Heart right ventricle (tissue), 16 donors: ENCODE measurements at regions not wholly inside any gene's neighbourhood (a gene's known extent, or its start where the extent isn't known, plus 50 kb on each side); places are given as distances from the start of the nearest gene placed in this dataset.

Source experiments
- ATAC-seq, 8 donors: fragments of 200-7000 bp; cut with Tn5 transposase; one replicate each; pipeline ENCODE4 v1.9.1; 2020; ENCODE audit warnings: mild to moderate bottlenecking in 8 of 8, moderate library complexity in 8 of 8, moderate number of reproducible peaks in 1 of 8
- DNase-seq, 2 donors: peaks; one replicate each; pipeline ENCODE4 v3.0.0-alpha.2; 2020
- H3K27ac ChIP-seq, 10 donors: fragments of 200-600 bp; sonication (generic) in 2 of 10; one replicate each; pipeline versions ENCODE4 v1.5.0 to v1.8.0; 2020 to 2022; ENCODE audit warnings: mild to moderate bottlenecking in 3 of 10
- H3K27me3 ChIP-seq, 7 donors: fragments of 200-600 bp; one replicate each; pipeline ENCODE4 v1.8.0; 2021 to 2022; ENCODE audit warnings: mild to moderate bottlenecking in 2 of 7
- H3K36me3 ChIP-seq, 9 donors: fragments of 200-600 bp; sonication (generic) in 1 of 9; one replicate each; pipeline versions ENCODE4 v1.5.0 to v1.8.0; 2020 to 2022; ENCODE audit warnings: mild to moderate bottlenecking in 2 of 9
- H3K4me1 ChIP-seq, 9 donors: fragments of 200-600 bp; sonication (generic) in 1 of 9; one replicate each; pipeline versions ENCODE4 v1.5.0 to v1.8.0; 2020 to 2022; ENCODE audit warnings: mild to moderate bottlenecking in 4 of 9
- H3K4me3 ChIP-seq, 10 donors: fragments of 200-600 bp; sonication (generic) in 2 of 10; one replicate each; pipeline versions ENCODE4 v1.5.0 to v1.8.0; 2020 to 2022; ENCODE audit warnings: mild to moderate bottlenecking in 7 of 10, moderate library complexity in 2 of 10
- H3K9me3 ChIP-seq, 11 donors: fragments of 200-600 bp in 10 of 11; sonication (generic) in 2 of 11; one replicate each; pipeline versions ENCODE4 v1.5.0 to v1.8.0; 2013 to 2022; ENCODE audit warnings: mild to moderate bottlenecking in 2 of 11, control low read depth in 1 of 11, moderate library complexity in 1 of 11
- WGBS, 2 donors: extraction: QIAGEN DNeasy Blood & Tissue Kit; methylation state at CpG; one replicate each; pipeline ENCODE4 v1.1.7; 2013; ENCODE audit warnings: inconsistent platforms in 1 of 2; 5-methylcytosine and 5-hydroxymethylcytosine counted together
- intact Hi-C, 10 donors: fragments of 100-400 bp; cut with DNase I; formaldehyde crosslinking; loops; one replicate each; pipeline versions ENCODE4 v1.11.1 to v1.14.2; 2022
- TF ChIP-seq, protein P1 (sequence below), 9 donors: fragments of 200-600 bp; sonication (generic) in 2 of 9; IDR thresholded peaks; one replicate each; pipeline versions ENCODE4 v1.5.0 to v1.8.0; 2021 to 2022; ENCODE audit warnings: antibody characterized with exemption in 9 of 9, mild to moderate bottlenecking in 5 of 9, moderate library complexity in 1 of 9
- donor health status: Arrhythmogenic right ventricular cardiomyopathy.
- donor health status: ischemic (EF 13 %, LVEDD 7.1; RV severe dilation, severe dysfunction).
- donor health status: healthy with polysubstance abuse.
- donor health status: DM: no; HTN: yes; CAD: no.
- donor health status: DM: no; HTN: no; CAD: no.
- donor health status: ischemic (EF 25% LVEDD 6.9; RV normal size, moderate dysfunction).
- donor health status: ischemic (EF 25% LVEDD 5.7; RV mildly dilated, moderate dysfunction).
- donor health status: healthy.
- donor health status: DM: yes; HTN: yes; CAD: no.
- donor health status: Ischemic cardiomyopathy.
- donor health status: ischemic (EF 35%, LVEDD 5.7; RV mildly dilated, moderate dysfunction).
- donor health status: nonischemic (EF 11% LVEDD 7.7; RV severe dilation, severe dysfunction).
- donor health status: DM: yes; HTN: yes; CAD: no.
- donor health status: PGD.
- donor health status: ischemic (EF 29% LVEDD 5.4; RV normal size, mild dysfunction).
- donor health status: nonischemic (EF 23%, LVEDD 6.1; RV moderate dilation, normal function).

DNA sequence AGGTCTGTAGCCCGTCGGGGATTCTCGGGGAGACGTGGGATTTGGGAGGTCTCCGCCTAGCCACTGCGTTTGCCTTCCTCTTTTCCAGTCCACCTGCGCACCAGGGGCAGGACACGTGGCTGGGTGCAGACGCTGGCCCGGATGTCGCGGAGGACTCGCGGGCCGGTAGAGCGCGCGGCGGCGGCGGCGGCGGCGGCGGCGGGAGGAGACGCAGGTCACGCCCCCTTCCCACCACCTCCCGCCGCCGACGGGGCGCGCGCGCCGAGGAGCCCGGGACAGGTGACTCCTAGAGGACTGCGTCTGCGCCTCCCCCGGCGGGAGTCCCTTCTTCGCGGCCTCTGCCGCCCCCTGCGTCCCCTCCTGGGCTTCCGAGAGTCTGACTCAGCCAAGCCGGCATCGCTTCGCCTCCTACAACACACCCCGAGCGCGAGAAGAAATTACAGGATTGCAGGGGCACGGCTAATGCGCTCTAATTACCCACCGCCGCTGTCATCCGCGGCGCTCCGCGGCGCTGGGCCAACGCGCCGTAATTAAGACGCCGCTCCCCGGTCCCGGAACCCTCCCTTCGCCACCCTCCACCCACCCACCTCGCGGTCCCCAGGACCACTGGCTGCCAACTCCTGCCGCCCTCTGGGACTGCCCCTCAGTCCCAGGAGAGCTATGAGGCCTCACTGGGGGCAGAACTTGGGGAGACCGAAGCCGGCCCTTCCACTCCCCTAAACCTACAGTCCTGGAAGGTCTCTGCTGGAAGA is 124.5 kb downstream of the MRPL14 start:
- peaks cover 8 to 64% (median 25%) of the 10 kb centered on the region in 9 donors for H3K4me1 ChIP-seq
- WGBS, 2 donors: 5 to 6% methylated on average over 65 to 76 of the region's 76 CpGs
- TF ChIP-seq, protein P1, sequence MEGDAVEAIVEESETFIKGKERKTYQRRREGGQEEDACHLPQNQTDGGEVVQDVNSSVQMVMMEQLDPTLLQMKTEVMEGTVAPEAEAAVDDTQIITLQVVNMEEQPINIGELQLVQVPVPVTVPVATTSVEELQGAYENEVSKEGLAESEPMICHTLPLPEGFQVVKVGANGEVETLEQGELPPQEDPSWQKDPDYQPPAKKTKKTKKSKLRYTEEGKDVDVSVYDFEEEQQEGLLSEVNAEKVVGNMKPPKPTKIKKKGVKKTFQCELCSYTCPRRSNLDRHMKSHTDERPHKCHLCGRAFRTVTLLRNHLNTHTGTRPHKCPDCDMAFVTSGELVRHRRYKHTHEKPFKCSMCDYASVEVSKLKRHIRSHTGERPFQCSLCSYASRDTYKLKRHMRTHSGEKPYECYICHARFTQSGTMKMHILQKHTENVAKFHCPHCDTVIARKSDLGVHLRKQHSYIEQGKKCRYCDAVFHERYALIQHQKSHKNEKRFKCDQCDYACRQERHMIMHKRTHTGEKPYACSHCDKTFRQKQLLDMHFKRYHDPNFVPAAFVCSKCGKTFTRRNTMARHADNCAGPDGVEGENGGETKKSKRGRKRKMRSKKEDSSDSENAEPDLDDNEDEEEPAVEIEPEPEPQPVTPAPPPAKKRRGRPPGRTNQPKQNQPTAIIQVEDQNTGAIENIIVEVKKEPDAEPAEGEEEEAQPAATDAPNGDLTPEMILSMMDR (IDR thresholded peaks at IDR 0.05): peak in 4 of 9 donors; percentile 21 to 43 (median 34)
- intact Hi-C loops: loop anchor here in 3 of 10 donors (5.0 kb wide), 3 partner anchors 60 to 230 kb away; partner anchors contain the start of gene VEGFA (in 2 of the 3)
- ATAC-seq: peak; percentile 15 to 59 (median 36)
- H3K4me3 ChIP-seq: peak overlapping the region; percentile 6 to 45 (median 40)
- no peaks in the 10 kb centered on the region for H3K36me3 ChIP-seq
- peak; percentile 44 to 64 for DNase-seq
- peak overlapping the region in 9 of 10 donors; percentile 53 to 95 (median 90) for H3K27ac ChIP-seq
- H3K27me3 ChIP-seq: peaks cover 0 to 75% (median 27%) of the 10 kb centered on the region in 7 donors
- no peaks in the 10 kb centered on the region for H3K9me3 ChIP-seq

DNA sequence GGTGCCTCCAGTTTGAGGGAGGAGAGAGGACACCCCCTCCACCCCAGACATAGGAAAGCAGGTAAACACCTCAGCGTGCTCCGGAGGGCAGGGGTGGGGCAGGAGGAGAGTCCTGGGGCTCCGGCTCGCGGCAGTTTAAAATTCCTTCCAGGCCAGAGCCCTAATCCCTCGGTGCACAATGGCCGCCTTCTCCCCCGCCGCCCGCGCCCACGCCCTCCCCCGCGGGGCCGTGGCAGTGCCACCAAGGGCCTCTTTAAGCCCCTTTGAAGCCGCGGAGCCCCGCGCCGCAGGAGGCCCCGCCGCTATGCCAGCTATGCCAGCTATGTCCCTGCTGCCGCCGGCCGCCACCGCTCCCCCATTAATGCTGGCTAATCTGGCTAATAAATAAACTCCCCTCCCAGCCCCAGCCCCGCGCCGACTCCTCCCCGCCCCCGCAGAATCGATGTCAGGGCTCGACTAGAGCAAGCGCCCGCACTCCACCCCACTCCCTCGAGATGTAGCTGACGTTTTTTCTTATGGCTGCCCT is 125.1 kb downstream of the MRPL14 start:
- Histone ChIP-seq H3K9me3 (no peaks in the 10 kb centered on the region), H3K4me1 (peaks cover 8 to 60% (median 25%) of the 10 kb centered on the region in 9 donors), H3K36me3 (no peaks in the 10 kb centered on the region), H3K4me3 (peak overlapping the region; percentile 6 to 45 (median 40)), H3K27me3 (peaks cover 0 to 75% (median 27%) of the 10 kb centered on the region in 7 donors), H3K27ac (peak overlapping the region in 8 of 10 donors; percentile 53 to 95 (median 90))
- TF ChIP-seq, protein P1 (IDR thresholded peaks at IDR 0.05): no peak
- WGBS, 2 donors: 4 to 5% methylated on average over 31 to 37 of the region's 37 CpGs
- DNase-seq (no peak), ATAC-seq (peak in 2 of 8 donors; percentile 0 to 4)
- intact Hi-C loops: loop anchor here in 3 of 10 donors (5.0 kb wide), 3 partner anchors 60 to 230 kb away; partner anchors contain the start of gene VEGFA (in 2 of the 3)

DNA sequence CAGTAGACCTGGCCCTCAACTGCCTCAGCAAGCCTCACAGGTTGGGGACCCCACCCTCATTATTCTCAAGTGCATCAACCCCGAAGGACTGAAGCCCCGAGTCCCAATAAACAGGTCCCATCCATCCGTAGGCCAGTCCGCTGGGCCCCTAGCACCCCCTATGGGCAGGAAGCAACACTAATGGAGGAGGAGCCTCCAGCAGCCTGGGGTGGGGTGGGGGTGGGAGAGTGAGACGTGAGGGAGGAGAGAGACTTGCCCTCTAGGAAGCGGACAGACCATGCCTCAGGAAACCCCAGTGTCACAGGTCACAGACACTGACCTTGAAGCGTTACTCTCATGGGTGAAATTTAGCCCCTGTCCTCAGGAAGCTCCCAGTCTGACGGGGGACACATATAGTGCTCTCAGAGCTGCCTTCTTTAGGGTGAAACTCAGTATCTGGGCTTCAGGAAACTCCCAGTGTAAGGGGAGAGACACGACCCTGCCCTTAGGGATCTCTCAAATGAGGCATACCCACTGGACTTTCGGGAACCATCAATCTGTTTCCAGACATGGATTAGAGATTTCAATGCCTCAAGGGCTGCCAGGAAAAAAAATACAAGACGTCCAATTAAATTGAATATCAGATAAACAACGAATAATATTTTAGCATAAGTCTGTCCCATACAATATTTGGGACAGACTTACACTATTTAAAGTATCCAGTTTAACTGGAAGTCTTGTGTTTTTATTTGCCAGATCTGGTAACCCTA is 125.8 kb downstream of the MRPL14 start:
- 48 to 53% methylated on average over 12 of the region's 12 CpGs for WGBS, 2 donors
- peak overlapping the region in 7 of 10 donors; percentile 44 to 95 (median 90) for H3K27ac ChIP-seq
- H3K4me1 ChIP-seq: peaks cover 8 to 54% (median 25%) of the 10 kb centered on the region in 9 donors
- peak overlapping the region in 3 of 10 donors; percentile 41 to 42 (median 41) for H3K4me3 ChIP-seq
- H3K27me3 ChIP-seq: peaks cover 0 to 74% (median 27%) of the 10 kb centered on the region in 7 donors
- ATAC-seq (no peak), DNase-seq (no peak)
- TF ChIP-seq, protein P1 (IDR thresholded peaks at IDR 0.05): peak in 6 of 9 donors; percentile 24 to 43 (median 36)
- H3K36me3 ChIP-seq: no peaks in the 10 kb centered on the region
- no peaks in the 10 kb centered on the region for H3K9me3 ChIP-seq
- intact Hi-C loops: loop anchor here in 3 of 10 donors (5.0 kb wide), 3 partner anchors 61 to 229 kb away; partner anchors contain the start of gene VEGFA (in 2 of the 3)
